ENCODE measurements at regions not wholly inside any gene's neighbourhood (a gene's known extent, or its start where the extent isn't known, plus 50 kb on each side); places are given as distances from the start of the nearest gene placed in this dataset.
A peak's percentile ranks its signal among the peaks of the same experiment; 100 is the strongest.

DNA sequence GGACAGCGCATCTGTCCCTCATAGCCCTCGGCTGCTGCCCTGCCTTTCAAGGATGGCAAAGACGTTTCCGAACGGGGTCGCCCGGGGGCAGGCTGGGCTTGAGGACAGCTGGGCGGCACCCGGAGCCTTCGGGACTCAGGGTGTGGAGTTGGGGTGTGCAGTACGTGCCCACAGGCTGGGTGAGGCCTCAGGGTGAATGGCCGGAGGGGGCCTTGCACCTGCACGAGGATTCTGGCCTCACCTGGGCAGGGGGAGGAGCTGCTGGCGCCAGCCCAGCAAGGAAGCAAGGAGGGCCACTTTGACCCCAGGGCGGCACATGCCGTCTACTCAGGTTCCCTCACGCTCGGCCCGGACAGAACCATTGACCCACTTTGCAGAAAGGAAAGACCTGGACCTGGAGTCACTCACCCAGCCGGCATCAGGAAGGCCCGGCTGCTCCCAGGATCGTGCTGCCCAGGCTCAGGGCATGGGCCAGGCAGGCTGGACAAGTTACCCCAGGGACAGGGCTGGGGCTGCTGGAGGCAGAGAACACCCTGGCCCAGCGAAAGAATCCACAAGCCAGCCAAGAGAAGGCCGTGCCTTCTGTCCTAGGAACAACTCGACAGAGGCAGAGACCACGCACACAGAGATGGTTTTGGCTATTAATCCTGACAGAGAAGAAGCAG is 65.1 kb upstream of the TTC34 start:
- Histone ChIP-seq H3K27me3 (ENCODE audit: control insufficient read depth, insufficient read depth, low read length) (peaks cover 13% of the 10 kb centered on the region), H3K9me3 (ENCODE audit: control insufficient read depth, low read depth, low read length) (peaks cover 11% of the 10 kb centered on the region), H3K4me3 (ENCODE audit: low read length) (no peak overlapping the region), H3K27ac (ENCODE audit: low read length) (no peak overlapping the region), H3K4me1 (ENCODE audit: control insufficient read depth, insufficient read depth, low read length) (peaks cover 3% of the 10 kb centered on the region), H3K36me3 (ENCODE audit: control insufficient read depth, insufficient read depth, low read length) (no peaks in the 10 kb centered on the region)
- no CpG with 5 or more reads among the region's 26 CpGs for WGBS (ENCODE audit: insufficient coverage, low lambda C conversion rate)
- DNase-seq, result peak; percentile 16 to 37

- WGBS (ENCODE audit: insufficient coverage, low lambda C conversion rate), result no CpG with 5 or more reads among the region's 11 CpGs
- H3K27me3 ChIP-seq (ENCODE audit: control insufficient read depth, insufficient read depth, low read length), result peaks cover 13% of the 10 kb centered on the region
Measured at GRCh38 chr1:2867087-2867425, 65.6 kb upstream of the TTC34 start.

GRCh38 chr1:2867861-2868260 is 66.4 kb upstream of the TTC34 start:
- H3K27ac ChIP-seq (ENCODE audit: low read length), result no peak overlapping the region
- DNase-seq, result no peak
- H3K9me3 ChIP-seq (ENCODE audit: control insufficient read depth, low read depth, low read length), result peaks cover 15% of the 10 kb centered on the region
- peaks cover 3% of the 10 kb centered on the region for H3K4me1 ChIP-seq (ENCODE audit: control insufficient read depth, insufficient read depth, low read length)
- WGBS (ENCODE audit: insufficient coverage, low lambda C conversion rate), result no CpG with 5 or more reads among the region's 10 CpGs
- peaks cover 13% of the 10 kb centered on the region for H3K27me3 ChIP-seq (ENCODE audit: control insufficient read depth, insufficient read depth, low read length)
- H3K4me3 ChIP-seq (ENCODE audit: low read length), result no peak overlapping the region
- H3K36me3 ChIP-seq (ENCODE audit: control insufficient read depth, insufficient read depth, low read length), result no peaks in the 10 kb centered on the region

More at GRCh38 chr1:2867087-2867425, 65.6 kb upstream of the TTC34 start:
- H3K9me3 ChIP-seq (ENCODE audit: control insufficient read depth, low read depth, low read length), result peaks cover 15% of the 10 kb centered on the region
- no peak overlapping the region for H3K4me3 ChIP-seq (ENCODE audit: low read length)
- H3K36me3 ChIP-seq (ENCODE audit: control insufficient read depth, insufficient read depth, low read length), result no peaks in the 10 kb centered on the region
- peaks cover 3% of the 10 kb centered on the region for H3K4me1 ChIP-seq (ENCODE audit: control insufficient read depth, insufficient read depth, low read length)
- no peak overlapping the region for H3K27ac ChIP-seq (ENCODE audit: low read length)
- DNase-seq, result no peak

DNA sequence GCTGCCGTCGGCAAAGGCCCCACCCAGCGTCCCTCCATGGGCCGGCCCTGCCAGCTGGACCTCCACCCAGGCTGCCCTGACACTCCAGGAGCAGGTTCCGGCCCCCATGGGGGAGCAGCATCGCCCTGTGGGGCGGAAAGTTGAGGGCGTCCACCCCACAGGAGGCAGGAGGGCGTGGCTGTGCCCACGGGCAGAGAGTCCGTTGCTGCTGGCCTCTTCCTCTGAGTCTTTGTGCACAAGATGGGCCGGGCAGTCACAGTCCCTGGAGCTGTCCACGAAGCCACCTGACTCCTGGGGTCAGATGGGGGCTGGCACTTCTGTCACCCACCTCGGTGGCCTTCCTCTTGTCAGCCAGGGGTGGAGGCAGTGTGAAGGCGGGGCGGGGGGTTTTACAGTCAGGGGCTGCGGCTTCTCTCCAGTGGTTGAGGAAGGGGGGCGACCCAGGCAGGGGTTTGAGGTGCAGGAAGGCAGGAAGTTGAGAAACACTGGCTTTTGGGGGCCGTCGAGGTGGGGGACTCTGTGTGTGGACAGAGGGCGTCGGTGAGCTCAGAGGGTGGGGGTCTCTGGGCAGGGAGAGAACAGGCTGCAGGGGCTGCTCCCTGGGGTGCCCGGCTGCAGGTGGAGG is 67.2 kb upstream of the TTC34 start:
- Histone ChIP-seq H3K9me3 (ENCODE audit: control insufficient read depth, low read depth, low read length) (peaks cover 15% of the 10 kb centered on the region), H3K27me3 (ENCODE audit: control insufficient read depth, insufficient read depth, low read length) (peaks cover 13% of the 10 kb centered on the region), H3K4me1 (ENCODE audit: control insufficient read depth, insufficient read depth, low read length) (peaks cover 3% of the 10 kb centered on the region), H3K36me3 (ENCODE audit: control insufficient read depth, insufficient read depth, low read length) (no peaks in the 10 kb centered on the region), H3K4me3 (ENCODE audit: low read length) (no peak overlapping the region), H3K27ac (ENCODE audit: low read length) (no peak overlapping the region)
- no CpG with 5 or more reads among the region's 23 CpGs for WGBS (ENCODE audit: insufficient coverage, low lambda C conversion rate)
- DNase-seq, result no peak

DNA sequence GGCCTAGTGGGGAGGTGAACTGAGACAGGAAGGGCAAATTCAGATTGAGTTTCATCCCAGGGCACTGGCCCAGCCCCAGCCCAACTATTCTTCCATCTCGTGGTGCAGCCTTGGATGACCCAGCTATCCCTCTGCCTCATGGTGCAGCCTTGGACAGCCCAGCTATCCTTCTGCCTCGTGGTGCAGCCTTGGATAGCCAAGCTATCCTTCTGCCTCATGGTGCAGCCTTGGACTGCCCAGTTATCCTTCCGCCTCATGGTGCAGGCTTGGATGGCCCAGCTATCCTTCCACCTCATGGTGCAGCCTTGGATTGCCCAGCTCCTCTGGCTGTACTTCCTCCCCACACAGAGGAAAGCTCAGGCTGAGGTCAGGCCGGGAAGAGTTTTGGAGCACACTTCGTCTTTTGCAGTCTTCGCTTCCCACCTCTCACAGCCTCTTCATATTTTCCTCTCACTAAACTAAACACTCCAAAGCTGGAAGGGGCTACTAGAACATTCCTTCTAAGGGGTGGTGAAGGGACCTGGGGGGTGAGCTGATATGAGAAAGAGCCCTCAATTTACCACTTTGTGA is 69.8 kb upstream of the TTC34 start:
- H3K27me3 ChIP-seq (ENCODE audit: control insufficient read depth, insufficient read depth, low read length), result peaks cover 8% of the 10 kb centered on the region

GRCh38 chr1:2874207-2874606 is 72.7 kb upstream of the TTC34 start:
- Histone ChIP-seq H3K4me1 (ENCODE audit: control insufficient read depth, insufficient read depth, low read length) (no peaks in the 10 kb centered on the region), H3K9me3 (ENCODE audit: control insufficient read depth, low read depth, low read length) (peaks cover 15% of the 10 kb centered on the region), H3K27ac (ENCODE audit: low read length) (no peak overlapping the region), H3K36me3 (ENCODE audit: control insufficient read depth, insufficient read depth, low read length) (no peaks in the 10 kb centered on the region), H3K4me3 (ENCODE audit: low read length) (no peak overlapping the region), H3K27me3 (ENCODE audit: control insufficient read depth, insufficient read depth, low read length) (no peaks in the 10 kb centered on the region)
- no peak for DNase-seq
- no CpG with 5 or more reads among the region's 7 CpGs for WGBS (ENCODE audit: insufficient coverage, low lambda C conversion rate)

More for the DNA sequence above, 69.8 kb upstream of the TTC34 start:
- H3K4me3 ChIP-seq (ENCODE audit: low read length), result no peak overlapping the region
- H3K4me1 ChIP-seq (ENCODE audit: control insufficient read depth, insufficient read depth, low read length), result no peaks in the 10 kb centered on the region
- peaks cover 15% of the 10 kb centered on the region for H3K9me3 ChIP-seq (ENCODE audit: control insufficient read depth, low read depth, low read length)
- H3K27ac ChIP-seq (ENCODE audit: low read length), result no peak overlapping the region
- no peaks in the 10 kb centered on the region for H3K36me3 ChIP-seq (ENCODE audit: control insufficient read depth, insufficient read depth, low read length)
- DNase-seq, result no peak
- WGBS (ENCODE audit: insufficient coverage, low lambda C conversion rate), result 100% methylated on average over 4 of the region's 6 CpGs

GRCh38 chr1:2874607-2875480 is 73.4 kb upstream of the TTC34 start:
- Histone ChIP-seq H3K36me3 (ENCODE audit: control insufficient read depth, insufficient read depth, low read length) (no peaks in the 10 kb centered on the region), H3K4me1 (ENCODE audit: control insufficient read depth, insufficient read depth, low read length) (no peaks in the 10 kb centered on the region)
- WGBS (ENCODE audit: insufficient coverage, low lambda C conversion rate), result 40% methylated on average over 1 of the region's 30 CpGs

DNA sequence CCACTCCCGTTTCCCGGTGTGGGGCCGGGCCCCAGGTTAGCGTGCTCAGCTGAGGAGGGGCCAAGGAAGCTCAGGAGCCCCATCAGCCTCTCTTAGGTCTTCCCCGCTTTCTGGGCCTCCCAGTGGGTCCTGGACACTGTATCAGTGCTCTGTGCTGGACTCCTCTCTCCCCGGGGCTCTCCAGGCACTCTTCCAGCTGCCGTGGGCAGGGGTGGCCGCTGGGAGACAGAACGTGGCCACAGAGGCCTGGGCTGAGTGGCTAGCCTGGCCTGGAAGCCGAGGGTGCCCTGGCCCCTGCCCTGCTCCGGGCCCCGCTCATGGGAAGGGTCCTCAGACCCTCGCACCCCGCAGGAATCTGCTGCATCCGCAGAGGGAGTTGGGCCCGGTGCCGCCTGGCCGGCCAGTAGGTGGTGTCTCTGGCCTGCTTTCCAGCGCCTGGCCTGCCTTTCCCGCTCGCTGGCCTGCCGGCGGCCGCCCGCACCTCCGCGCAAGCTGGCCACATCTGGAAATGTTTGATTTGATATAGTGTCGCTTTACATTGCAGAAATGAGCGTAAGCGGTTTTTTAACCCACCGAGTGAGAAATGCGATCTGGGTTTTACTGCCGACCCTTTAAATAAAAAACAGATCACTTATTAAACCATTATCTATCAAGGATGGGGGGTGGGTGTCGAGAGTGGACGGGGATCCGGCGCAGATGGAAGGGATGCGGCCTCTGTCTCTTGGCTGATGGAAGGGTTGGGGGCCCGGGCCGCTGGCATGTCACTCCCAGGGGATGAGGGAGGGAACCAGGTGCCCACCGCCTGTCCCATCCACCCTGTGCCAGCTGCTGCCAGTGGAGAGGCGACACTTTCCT is 74.4 kb upstream of the TTC34 start:
- DNase-seq, result peak in 1 of 2 donors; percentile 11
- no CpG with 5 or more reads among the region's 42 CpGs for WGBS (ENCODE audit: insufficient coverage, low lambda C conversion rate)
- Histone ChIP-seq H3K27me3 (ENCODE audit: control insufficient read depth, insufficient read depth, low read length) (no peaks in the 10 kb centered on the region), H3K9me3 (ENCODE audit: control insufficient read depth, low read depth, low read length) (peaks cover 10% of the 10 kb centered on the region), H3K4me3 (ENCODE audit: low read length) (no peak overlapping the region), H3K36me3 (ENCODE audit: control insufficient read depth, insufficient read depth, low read length) (no peaks in the 10 kb centered on the region), H3K4me1 (ENCODE audit: control insufficient read depth, insufficient read depth, low read length) (no peaks in the 10 kb centered on the region), H3K27ac (ENCODE audit: low read length) (no peak overlapping the region)

More at GRCh38 chr1:2874607-2875480, 73.4 kb upstream of the TTC34 start:
- Histone ChIP-seq H3K27me3 (ENCODE audit: control insufficient read depth, insufficient read depth, low read length) (no peaks in the 10 kb centered on the region), H3K9me3 (ENCODE audit: control insufficient read depth, low read depth, low read length) (peaks cover 15% of the 10 kb centered on the region), H3K27ac (ENCODE audit: low read length) (no peak overlapping the region), H3K4me3 (ENCODE audit: low read length) (no peak overlapping the region)
- DNase-seq, result no peak

DNA sequence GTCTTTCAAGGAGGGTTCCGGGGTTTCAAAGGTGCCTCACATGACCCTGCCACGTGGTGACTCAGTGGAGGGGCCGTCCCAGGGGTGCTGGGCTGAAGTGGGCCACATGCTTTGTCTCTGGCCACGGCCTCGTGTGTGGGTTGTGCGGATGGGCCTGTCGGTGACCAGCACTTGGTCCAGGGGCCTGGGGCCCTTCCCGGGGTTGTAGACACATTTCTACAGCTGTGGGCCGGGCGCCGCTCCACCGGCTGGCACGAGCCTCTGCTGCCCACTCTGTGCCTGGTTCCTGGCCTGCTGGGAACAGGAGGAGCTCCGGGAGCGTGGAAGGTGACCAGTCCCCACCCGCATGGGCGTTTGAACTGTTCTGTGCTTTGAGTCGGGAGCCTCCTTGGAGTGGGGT is 75.4 kb upstream of the TTC34 start:
- Histone ChIP-seq H3K27ac (ENCODE audit: low read length) (no peak overlapping the region), H3K4me3 (ENCODE audit: low read length) (no peak overlapping the region), H3K27me3 (ENCODE audit: control insufficient read depth, insufficient read depth, low read length) (no peaks in the 10 kb centered on the region), H3K4me1 (ENCODE audit: control insufficient read depth, insufficient read depth, low read length) (no peaks in the 10 kb centered on the region), H3K9me3 (ENCODE audit: control insufficient read depth, low read depth, low read length) (peaks cover 2% of the 10 kb centered on the region), H3K36me3 (ENCODE audit: control insufficient read depth, insufficient read depth, low read length) (no peaks in the 10 kb centered on the region)
- no peak for DNase-seq
- WGBS (ENCODE audit: insufficient coverage, low lambda C conversion rate), result no CpG with 5 or more reads among the region's 18 CpGs
